HG03175 (cell line): ENCODE measurements at regions not wholly inside any gene's neighbourhood (a gene's known extent, or its start where the extent isn't known, plus 50 kb on each side); places are given as distances from the start of the nearest gene placed in this dataset.
"Not testable (repeated sequence)": the region's sequence is repeated elsewhere in the genome, so short reads cannot be mapped to it uniquely, and the experiment has no call there.

Source experiments
- ATAC-seq: cut with Tn5 transposase; IDR thresholded peaks from one replicate; pipeline ENCODE4 v1.9.1; 2021; ENCODE audit warnings: mild to moderate bottlenecking, moderate library complexity; ENCODE audit not compliant: unreplicated experiment

GRCh38 chr16:88241404-88242311 lies 141.1 kb upstream of the ZNF469 start:
- ATAC-seq: not testable (repeated sequence)

- ATAC-seq: not testable (repeated sequence)
Observed at GRCh38 chr16:88242312-88243295, 140.2 kb upstream of the ZNF469 start.

- not testable (repeated sequence) for ATAC-seq
Observed at GRCh38 chr16:88243921-88244320, 138.8 kb upstream of the ZNF469 start.

- not testable (repeated sequence) for ATAC-seq
Observed at GRCh38 chr16:88245241-88246081, 137.3 kb upstream of the ZNF469 start.

GRCh38 chr16:88246955-88247582 lies 135.7 kb upstream of the ZNF469 start:
- ATAC-seq: not testable (repeated sequence)

- ATAC-seq: not testable (repeated sequence)
Observed at GRCh38 chr16:88247583-88247966, 135.2 kb upstream of the ZNF469 start.

- ATAC-seq: not testable (repeated sequence)
Observed at GRCh38 chr16:88248761-88249160, 134.0 kb upstream of the ZNF469 start.

- not testable (repeated sequence) for ATAC-seq
Observed at GRCh38 chr16:88250381-88250780, 132.4 kb upstream of the ZNF469 start.

- ATAC-seq: not testable (repeated sequence)
Observed at GRCh38 chr16:88252057-88252794, 130.5 kb upstream of the ZNF469 start.

GRCh38 chr16:88258141-88258540 lies 124.6 kb upstream of the ZNF469 start:
- not testable (repeated sequence) for ATAC-seq

GRCh38 chr16:88258764-88259525 lies 123.8 kb upstream of the ZNF469 start:
- not testable (repeated sequence) for ATAC-seq

- not testable (repeated sequence) for ATAC-seq
Observed at GRCh38 chr16:88259538-88259937, 123.2 kb upstream of the ZNF469 start.

- not testable (repeated sequence) for ATAC-seq
Observed at GRCh38 chr16:88260146-88260545, 122.6 kb upstream of the ZNF469 start.

GRCh38 chr16:88260881-88261665 lies 121.7 kb upstream of the ZNF469 start:
- ATAC-seq: not testable (repeated sequence)

- not testable (repeated sequence) for ATAC-seq
Observed at GRCh38 chr16:88261814-88262605, 120.7 kb upstream of the ZNF469 start.

GRCh38 chr16:88262858-88263563 lies 119.7 kb upstream of the ZNF469 start:
- not testable (repeated sequence) for ATAC-seq
